GM18873 (cell line): ENCODE measurements at regions not wholly inside any gene's neighbourhood (a gene's known extent, or its start where the extent isn't known, plus 50 kb on each side); places are given as distances from the start of the nearest gene placed in this dataset.
A peak's percentile ranks its signal among the peaks of the same experiment; 100 is the strongest.

Experiments
- ATAC-seq: cut with Tn5 transposase; IDR thresholded peaks from one replicate; pipeline ENCODE4 v1.9.1; 2021; ENCODE audit warnings: mild to moderate bottlenecking, moderate library complexity, moderate number of reproducible peaks; ENCODE audit not compliant: unreplicated experiment, low FRiP score

GRCh38 chr7:12517451-12517850 lies 53.1 kb upstream of the SCIN start:
- ATAC-seq: no peak

GRCh38 chr7:12518920-12519681 lies 51.4 kb upstream of the SCIN start:
- ATAC-seq: peak; percentile 67

GRCh38 chr7:12519682-12520009 lies 50.9 kb upstream of the SCIN start:
- no peak for ATAC-seq
